GM19452 (cell line): ENCODE measurements at regions not wholly inside any gene's neighbourhood (a gene's known extent, or its start where the extent isn't known, plus 50 kb on each side); places are given as distances from the start of the nearest gene placed in this dataset.
"Not testable (repeated sequence)": the region's sequence is repeated elsewhere in the genome, so short reads cannot be mapped to it uniquely, and the experiment has no call there.

Experiments
- ATAC-seq: cut with Tn5 transposase; IDR thresholded peaks from one replicate; pipeline ENCODE4 v1.9.1; 2021; ENCODE audit not compliant: unreplicated experiment

- not testable (repeated sequence) for ATAC-seq
Measured at GRCh38 chr15:21774760-21775159, 102.8 kb downstream of the POTEB start.

GRCh38 chr15:21766524-21766923 is 111.0 kb downstream of the POTEB start:
- not testable (repeated sequence) for ATAC-seq

- not testable (repeated sequence) for ATAC-seq
Measured at GRCh38 chr15:21763756-21764155, 113.8 kb downstream of the POTEB start.

- ATAC-seq, result not testable (repeated sequence)
Measured at GRCh38 chr15:21760250-21761023, 117.1 kb downstream of the POTEB start.

- not testable (repeated sequence) for ATAC-seq
Measured at GRCh38 chr15:21759401-21760165, 118.0 kb downstream of the POTEB start.

GRCh38 chr15:21753838-21754237 is 123.7 kb downstream of the POTEB start:
- ATAC-seq, result not testable (repeated sequence)

- ATAC-seq, result not testable (repeated sequence)
Measured at GRCh38 chr15:21752124-21752957, 125.2 kb downstream of the POTEB start.

GRCh38 chr15:21749173-21749572 is 128.4 kb downstream of the POTEB start:
- not testable (repeated sequence) for ATAC-seq

- not testable (repeated sequence) for ATAC-seq
Measured at GRCh38 chr15:21744245-21744915, 133.2 kb downstream of the POTEB start.

- not testable (repeated sequence) for ATAC-seq
Measured at GRCh38 chr15:21742067-21742466, 135.5 kb downstream of the POTEB start.

GRCh38 chr15:21738003-21738402 is 139.5 kb downstream of the POTEB start:
- not testable (repeated sequence) for ATAC-seq

GRCh38 chr15:21736443-21736842 is 141.1 kb downstream of the POTEB start:
- not testable (repeated sequence) for ATAC-seq

- not testable (repeated sequence) for ATAC-seq
Measured at GRCh38 chr15:21735837-21736236, 141.7 kb downstream of the POTEB start.

GRCh38 chr15:21735368-21735767 is 142.2 kb downstream of the POTEB start:
- not testable (repeated sequence) for ATAC-seq

GRCh38 chr15:21731496-21731895 is 146.0 kb downstream of the POTEB start:
- ATAC-seq, result peak; percentile 53

GRCh38 chr15:21730427-21731405 is 146.8 kb downstream of the POTEB start:
- peak; percentile 68 for ATAC-seq

- not testable (repeated sequence) for ATAC-seq
Measured at GRCh38 chr15:21724988-21725387, 152.5 kb downstream of the POTEB start.

- ATAC-seq, result not testable (repeated sequence)
Measured at GRCh38 chr15:21721115-21721514, 156.4 kb downstream of the POTEB start.

GRCh38 chr15:21718779-21719178 is 158.8 kb downstream of the POTEB start:
- ATAC-seq, result peak; percentile 68
